Dendritic cell treated with granulocyte-macrophage colony-stimulating factor and Interleukin-4, amounts not matched to agents 40 ng/mL and 50 ng/mL, for 4 days (primary cell): ENCODE measurements at regions not wholly inside any gene's neighbourhood (a gene's known extent, or its start where the extent isn't known, plus 50 kb on each side); places are given as distances from the start of the nearest gene placed in this dataset.

Experiments used
- H3K27ac Mint-ChIP-seq: one replicate; pipeline ENCODE4 v1.8.0; 2022; ENCODE audit warnings: mild to moderate bottlenecking, mixed read lengths
- H3K27me3 Mint-ChIP-seq: one replicate; pipeline ENCODE4 v1.8.0; 2022; ENCODE audit warnings: mild to moderate bottlenecking, mixed read lengths
- H3K36me3 Mint-ChIP-seq: one replicate; pipeline ENCODE4 v1.8.0; 2022; ENCODE audit warnings: low read depth, mixed read lengths
- H3K4me1 Mint-ChIP-seq: one replicate; pipeline ENCODE4 v1.8.0; 2022; ENCODE audit warnings: low read depth, mixed read lengths
- H3K4me3 Mint-ChIP-seq: one replicate; pipeline ENCODE4 v1.8.0; 2022; ENCODE audit warnings: mild to moderate bottlenecking, moderate library complexity, mixed read lengths
- H3K9me3 Mint-ChIP-seq: one replicate; pipeline ENCODE4 v1.8.0; 2022; ENCODE audit warnings: mixed read lengths
- intact Hi-C: fragments of 100-400 bp; cut with micrococcal nuclease; formaldehyde crosslinking; loops from one replicate; pipeline ENCODE4 v1.15.0; 2022

- intact Hi-C loops: no loop called here
- no peak overlapping the region for H3K27ac Mint-ChIP-seq
- H3K4me3 Mint-ChIP-seq: no peak overlapping the region
- H3K36me3 Mint-ChIP-seq: no peaks in the 10 kb centered on the region
- H3K9me3 Mint-ChIP-seq: peaks cover 5% of the 10 kb centered on the region
- no peaks in the 10 kb centered on the region for H3K27me3 Mint-ChIP-seq
- no peaks in the 10 kb centered on the region for H3K4me1 Mint-ChIP-seq
Observed at GRCh38 chr4:178808106-178808505, 1365.9 kb upstream of the AGA start.

- Mint-ChIP-seq H3K27me3 (no peaks in the 10 kb centered on the region), H3K27ac (no peak overlapping the region), H3K36me3 (no peaks in the 10 kb centered on the region), H3K4me1 (no peaks in the 10 kb centered on the region), H3K9me3 (peaks cover 9% of the 10 kb centered on the region), H3K4me3 (no peak overlapping the region)
- intact Hi-C loops: no loop called here
Observed at GRCh38 chr4:178809921-178810320, 1367.7 kb upstream of the AGA start.

- H3K36me3 Mint-ChIP-seq: no peaks in the 10 kb centered on the region
- H3K4me1 Mint-ChIP-seq: no peaks in the 10 kb centered on the region
- no peak overlapping the region for H3K27ac Mint-ChIP-seq
- no peaks in the 10 kb centered on the region for H3K27me3 Mint-ChIP-seq
- H3K4me3 Mint-ChIP-seq: no peak overlapping the region
- H3K9me3 Mint-ChIP-seq: peaks cover 12% of the 10 kb centered on the region
- intact Hi-C loops: no loop called here
Observed at GRCh38 chr4:178811356-178811755, 1369.1 kb upstream of the AGA start.

- H3K27ac Mint-ChIP-seq: no peak overlapping the region
Observed at GRCh38 chr4:178812866-178813265, 1370.6 kb upstream of the AGA start.

GRCh38 chr4:178814908-178815307 lies 1372.7 kb upstream of the AGA start:
- Mint-ChIP-seq H3K4me3 (no peak overlapping the region), H3K4me1 (no peaks in the 10 kb centered on the region), H3K9me3 (peaks cover 19% of the 10 kb centered on the region), H3K27ac (no peak overlapping the region), H3K27me3 (no peaks in the 10 kb centered on the region), H3K36me3 (no peaks in the 10 kb centered on the region)
- intact Hi-C loops: no loop called here

More at GRCh38 chr4:178812866-178813265, 1370.6 kb upstream of the AGA start:
- H3K4me1 Mint-ChIP-seq: no peaks in the 10 kb centered on the region
- no peaks in the 10 kb centered on the region for H3K27me3 Mint-ChIP-seq
- H3K36me3 Mint-ChIP-seq: no peaks in the 10 kb centered on the region
- H3K9me3 Mint-ChIP-seq: peaks cover 19% of the 10 kb centered on the region
- no peak overlapping the region for H3K4me3 Mint-ChIP-seq
- intact Hi-C loops: no loop called here

GRCh38 chr4:178823673-178824295 lies 1381.5 kb upstream of the AGA start:
- intact Hi-C loops: no loop called here
- Mint-ChIP-seq H3K4me1 (no peaks in the 10 kb centered on the region), H3K27ac (no peak overlapping the region), H3K9me3 (peaks cover 17% of the 10 kb centered on the region), H3K27me3 (no peaks in the 10 kb centered on the region), H3K36me3 (no peaks in the 10 kb centered on the region), H3K4me3 (no peak overlapping the region)

GRCh38 chr4:178836865-178837264 lies 1394.6 kb upstream of the AGA start:
- H3K4me3 Mint-ChIP-seq: no peak overlapping the region
- H3K36me3 Mint-ChIP-seq: no peaks in the 10 kb centered on the region
- peaks cover 9% of the 10 kb centered on the region for H3K9me3 Mint-ChIP-seq
- no peaks in the 10 kb centered on the region for H3K4me1 Mint-ChIP-seq
- intact Hi-C loops: no loop called here
- no peak overlapping the region for H3K27ac Mint-ChIP-seq
- no peaks in the 10 kb centered on the region for H3K27me3 Mint-ChIP-seq

- Mint-ChIP-seq H3K27me3 (no peaks in the 10 kb centered on the region), H3K9me3 (peaks cover 9% of the 10 kb centered on the region), H3K36me3 (no peaks in the 10 kb centered on the region), H3K4me1 (no peaks in the 10 kb centered on the region), H3K27ac (no peak overlapping the region), H3K4me3 (no peak overlapping the region)
- intact Hi-C loops: no loop called here
Observed at GRCh38 chr4:178838776-178839175, 1396.5 kb upstream of the AGA start.

GRCh38 chr4:178856139-178856800 lies 1414.0 kb upstream of the AGA start:
- H3K36me3 Mint-ChIP-seq: no peaks in the 10 kb centered on the region

GRCh38 chr4:178871476-178871875 lies 1429.2 kb upstream of the AGA start:
- Mint-ChIP-seq H3K27me3 (no peaks in the 10 kb centered on the region), H3K36me3 (no peaks in the 10 kb centered on the region), H3K27ac (no peak overlapping the region), H3K9me3 (no peaks in the 10 kb centered on the region), H3K4me1 (no peaks in the 10 kb centered on the region), H3K4me3 (no peak overlapping the region)
- intact Hi-C loops: no loop called here

More at GRCh38 chr4:178856139-178856800, 1414.0 kb upstream of the AGA start:
- Mint-ChIP-seq H3K4me3 (no peak overlapping the region), H3K27ac (no peak overlapping the region), H3K27me3 (no peaks in the 10 kb centered on the region), H3K4me1 (no peaks in the 10 kb centered on the region), H3K9me3 (no peaks in the 10 kb centered on the region)
- intact Hi-C loops: no loop called here

DNA sequence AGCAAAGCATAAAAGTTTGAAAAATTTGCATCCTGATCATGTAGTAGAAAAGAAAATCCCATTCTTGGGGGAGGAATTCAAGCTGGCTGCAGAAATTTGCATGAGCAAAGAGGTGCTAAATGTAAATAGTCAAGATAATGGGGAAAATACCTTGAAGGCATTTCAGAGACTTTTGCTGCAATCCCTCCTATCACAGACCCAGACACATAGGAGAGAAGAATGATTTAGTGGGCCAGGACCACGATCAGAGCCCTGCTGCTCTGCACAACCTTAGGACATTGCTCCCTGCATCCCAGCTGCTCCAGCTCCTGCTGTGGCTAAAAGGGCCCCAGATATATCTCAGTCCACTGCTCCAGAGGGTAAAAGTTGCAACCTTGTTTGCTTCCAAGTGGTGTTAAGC lies 1439.7 kb upstream of the AGA start:
- H3K27ac Mint-ChIP-seq: no peak overlapping the region
- H3K27me3 Mint-ChIP-seq: no peaks in the 10 kb centered on the region
- H3K4me1 Mint-ChIP-seq: no peaks in the 10 kb centered on the region
- intact Hi-C loops: no loop called here
- peaks cover 51% of the 10 kb centered on the region for H3K9me3 Mint-ChIP-seq
- H3K4me3 Mint-ChIP-seq: no peak overlapping the region
- H3K36me3 Mint-ChIP-seq: no peaks in the 10 kb centered on the region

GRCh38 chr4:178894126-178894525 lies 1451.9 kb upstream of the AGA start:
- Mint-ChIP-seq H3K4me1 (no peaks in the 10 kb centered on the region), H3K36me3 (no peaks in the 10 kb centered on the region), H3K27ac (no peak overlapping the region), H3K9me3 (no peaks in the 10 kb centered on the region), H3K27me3 (no peaks in the 10 kb centered on the region), H3K4me3 (no peak overlapping the region)
- intact Hi-C loops: no loop called here

DNA sequence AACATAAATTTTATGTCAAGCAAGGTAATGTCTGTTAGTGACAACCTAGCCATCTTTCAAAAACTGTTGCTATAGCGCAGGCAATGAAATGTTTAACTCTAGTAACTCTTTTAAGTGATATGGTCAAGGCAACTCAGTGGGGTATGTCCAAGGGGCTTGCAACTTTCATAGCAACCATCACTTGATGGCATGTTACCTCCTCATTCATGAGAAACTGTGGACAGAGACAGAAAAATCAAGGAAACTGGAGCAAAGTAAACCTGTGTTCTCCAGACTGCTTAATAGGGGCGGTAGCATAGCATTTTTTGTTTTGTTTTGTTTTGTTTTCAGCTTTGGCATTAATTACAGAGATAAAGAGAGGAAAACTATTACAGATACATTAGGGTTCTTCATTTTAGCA lies 1456.8 kb upstream of the AGA start:
- Mint-ChIP-seq H3K4me3 (no peak overlapping the region), H3K27ac (no peak overlapping the region), H3K27me3 (no peaks in the 10 kb centered on the region), H3K4me1 (no peaks in the 10 kb centered on the region), H3K36me3 (no peaks in the 10 kb centered on the region), H3K9me3 (peaks cover 9% of the 10 kb centered on the region)
- intact Hi-C loops: no loop called here

- intact Hi-C loops: no loop called here
- Mint-ChIP-seq H3K27ac (no peak overlapping the region), H3K27me3 (no peaks in the 10 kb centered on the region), H3K4me3 (no peak overlapping the region), H3K4me1 (no peaks in the 10 kb centered on the region), H3K36me3 (no peaks in the 10 kb centered on the region), H3K9me3 (peaks cover 23% of the 10 kb centered on the region)
Observed at GRCh38 chr4:178917756-178918155, 1475.5 kb upstream of the AGA start.

- Mint-ChIP-seq H3K36me3 (no peaks in the 10 kb centered on the region), H3K4me3 (no peak overlapping the region), H3K9me3 (peaks cover 52% of the 10 kb centered on the region), H3K27ac (no peak overlapping the region), H3K4me1 (no peaks in the 10 kb centered on the region), H3K27me3 (no peaks in the 10 kb centered on the region)
- intact Hi-C loops: no loop called here
Observed at GRCh38 chr4:178937130-178937529, 1494.9 kb upstream of the AGA start.
